Thymus (tissue), 11 donors: ENCODE measurements at regions not wholly inside any gene's neighbourhood (a gene's known extent, or its start where the extent isn't known, plus 50 kb on each side); places are given as distances from the start of the nearest gene placed in this dataset.
"Not testable (repeated sequence)": the region's sequence is repeated elsewhere in the genome, so short reads cannot be mapped to it uniquely, and the experiment has no call there.

Experiments used
- DNase-seq, 9 donors: peaks; one replicate each; pipeline ENCODE4 v3.0.0-alpha.2; 2013; ENCODE audit warnings: low spot score in 9 of 9, low read depth in 6 of 9, missing footprints in 1 of 9
- H3K27ac ChIP-seq, 2 donors: one replicate each; pipeline ENCODE4 v1.5.1; 2013; ENCODE audit warnings: control low read depth in 1 of 2, low read depth in 1 of 2, low read length in 1 of 2, mild to moderate bottlenecking in 1 of 2, moderate library complexity in 1 of 2
- H3K27me3 ChIP-seq, 2 donors: one replicate each; pipeline ENCODE4 v1.5.1; 2013; ENCODE audit warnings: low read length in 1 of 2; ENCODE audit not compliant: control insufficient read depth in 2 of 2, insufficient read depth in 1 of 2
- H3K36me3 ChIP-seq, 2 donors: one replicate each; pipeline ENCODE4 v1.5.1; 2013; ENCODE audit warnings: low read length in 1 of 2, mild to moderate bottlenecking in 1 of 2, moderate library complexity in 1 of 2; ENCODE audit not compliant: control insufficient read depth in 2 of 2, insufficient read depth in 2 of 2
- H3K4me1 ChIP-seq, 2 donors: one replicate each; pipeline ENCODE4 v1.5.1; 2013; ENCODE audit warnings: low read length in 2 of 2; ENCODE audit not compliant: control insufficient read depth in 2 of 2, insufficient read depth in 2 of 2
- H3K4me3 ChIP-seq, 2 donors: one replicate each; pipeline ENCODE4 v1.5.1; 2013; ENCODE audit warnings: low read length in 2 of 2, control low read depth in 1 of 2, mild to moderate bottlenecking in 1 of 2
- H3K9me3 ChIP-seq, 2 donors: one replicate each; pipeline ENCODE4 v1.5.1; 2013; ENCODE audit warnings: low read length in 1 of 2, mild to moderate bottlenecking in 1 of 2; ENCODE audit not compliant: control insufficient read depth in 2 of 2, insufficient read depth in 1 of 2
- WGBS: extraction: QIAGEN DNeasy Blood & Tissue Kit; methylation state at CpG from one replicate; pipeline ENCODE4 v1.1.7; 2013; 5-methylcytosine and 5-hydroxymethylcytosine counted together
- donor health status: healthy.

DNA sequence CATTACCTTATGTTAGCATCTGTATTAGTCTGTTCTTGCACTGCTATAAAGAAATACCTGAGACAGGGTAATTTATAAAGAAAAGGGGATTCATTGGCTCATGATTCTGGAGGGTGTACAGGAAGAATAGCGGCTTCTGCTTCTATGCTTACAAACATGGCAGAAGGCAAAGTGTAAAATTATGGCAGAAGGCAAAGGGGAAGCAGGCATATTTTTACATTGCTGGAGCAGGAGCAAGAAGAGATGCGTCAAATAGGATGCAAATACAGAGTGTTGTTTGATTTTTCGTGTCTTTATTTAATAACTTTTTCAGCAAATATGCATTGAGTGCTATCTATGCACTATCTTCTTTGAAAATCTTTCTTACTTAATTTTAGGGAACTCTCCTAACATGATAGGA is 210.7 kb upstream of the SSTR1 start:
- Histone ChIP-seq H3K36me3 (no peaks in the 10 kb centered on the region), H3K9me3 (no peaks in the 10 kb centered on the region), H3K27ac (no peak overlapping the region), H3K27me3 (no peaks in the 10 kb centered on the region), H3K4me1 (no peaks in the 10 kb centered on the region), H3K4me3 (no peak overlapping the region)
- no peak for DNase-seq
- 96% methylated on average over 3 of the region's 3 CpGs for WGBS

DNA sequence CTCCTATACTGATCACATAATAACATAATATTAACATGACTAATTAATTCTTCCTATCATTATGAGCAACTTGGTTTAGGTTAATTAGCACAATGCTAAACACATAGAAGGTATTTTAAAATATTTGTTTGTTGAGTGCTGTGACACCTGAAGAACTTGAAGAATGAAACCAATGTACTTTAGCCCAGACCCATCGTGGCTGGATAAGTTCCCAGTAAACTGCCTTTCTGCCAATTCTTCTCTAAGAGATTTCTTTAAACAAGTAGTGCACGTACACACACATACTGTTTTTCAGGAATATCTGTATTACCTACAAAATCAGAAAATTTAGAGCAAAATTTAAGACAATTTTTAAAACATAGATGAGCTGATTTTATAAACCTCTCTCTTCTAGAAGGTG is 207.4 kb upstream of the SSTR1 start:
- no peaks in the 10 kb centered on the region for H3K9me3 ChIP-seq
- no peaks in the 10 kb centered on the region for H3K4me1 ChIP-seq
- H3K27me3 ChIP-seq = no peaks in the 10 kb centered on the region
- no peak for DNase-seq
- whole genome bisulfite sequencing = 82% methylated on average over 2 of the region's 2 CpGs
- H3K4me3 ChIP-seq = no peak overlapping the region
- no peaks in the 10 kb centered on the region for H3K36me3 ChIP-seq
- H3K27ac ChIP-seq = no peak overlapping the region

DNA sequence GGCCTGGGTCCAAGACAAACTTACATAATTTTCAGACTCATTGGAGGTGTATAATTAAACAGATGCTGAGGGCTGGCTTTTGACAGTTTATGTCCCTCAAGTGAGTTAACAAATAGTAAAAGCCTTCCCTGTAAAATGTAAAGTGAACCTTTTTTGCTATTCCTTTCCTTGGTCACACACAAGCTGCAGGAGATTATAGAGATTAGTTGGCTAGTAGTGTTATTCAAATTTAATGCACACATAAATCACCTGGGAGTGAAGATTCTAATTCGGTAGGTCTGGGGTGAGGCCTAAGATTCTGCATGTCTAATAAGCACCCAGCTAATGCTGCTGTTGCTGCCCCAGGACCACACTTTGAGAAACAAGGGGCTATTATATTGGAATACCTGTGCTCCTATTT is 206.2 kb upstream of the SSTR1 start:
- no peak overlapping the region for H3K27ac ChIP-seq
- no peaks in the 10 kb centered on the region for H3K9me3 ChIP-seq
- no peak for DNase-seq
- H3K4me3 ChIP-seq = no peak overlapping the region
- H3K36me3 ChIP-seq = no peaks in the 10 kb centered on the region
- WGBS = 96% methylated on average over 1 of the region's 1 CpG
- no peaks in the 10 kb centered on the region for H3K27me3 ChIP-seq
- no peaks in the 10 kb centered on the region for H3K4me1 ChIP-seq

DNA sequence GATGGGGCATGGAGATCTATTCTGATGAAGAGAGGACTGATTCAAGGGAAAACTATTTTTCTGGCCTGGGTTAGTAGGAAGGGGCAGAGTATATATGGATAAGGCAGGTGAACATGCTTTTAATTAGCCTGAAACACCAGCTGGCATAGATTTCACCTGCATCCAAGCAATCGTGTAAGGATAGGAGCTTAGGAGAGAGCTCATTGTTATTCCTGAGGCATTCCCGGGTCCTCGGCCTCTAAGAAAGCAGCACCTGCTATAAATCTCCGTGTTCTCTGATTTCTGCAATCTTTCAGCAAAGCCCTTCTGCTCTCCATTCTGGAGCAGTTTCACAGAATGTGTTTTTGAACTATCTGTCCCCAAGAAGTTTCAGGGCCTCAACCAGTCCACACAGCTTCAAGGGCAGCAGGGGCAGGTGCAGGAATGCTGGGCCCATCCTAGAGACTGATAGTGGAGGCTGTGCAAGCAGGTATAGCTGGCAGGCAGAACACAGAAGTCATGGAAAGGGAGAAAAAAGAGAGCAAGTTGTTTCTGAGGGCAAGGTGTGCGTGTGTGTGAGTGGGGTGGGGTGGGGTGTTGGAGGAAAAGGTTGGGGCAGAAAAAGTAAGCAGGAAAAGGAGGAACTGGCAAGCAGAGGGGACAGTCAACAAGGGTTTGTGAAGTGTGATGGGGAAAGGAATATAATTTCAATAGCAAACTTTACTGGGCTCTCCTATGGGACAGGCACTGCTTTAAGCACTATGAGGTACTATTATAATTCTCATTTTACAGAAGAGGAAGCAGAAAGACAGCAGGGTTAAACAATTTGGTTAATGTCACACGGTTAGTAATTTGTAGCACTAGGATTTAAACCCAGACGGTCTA is 203.7 kb upstream of the SSTR1 start:
- Histone ChIP-seq H3K36me3 (no peaks in the 10 kb centered on the region), H3K9me3 (no peaks in the 10 kb centered on the region), H3K4me1 (no peaks in the 10 kb centered on the region), H3K4me3 (no peak overlapping the region), H3K27ac (no peak overlapping the region), H3K27me3 (no peaks in the 10 kb centered on the region)
- DNase-seq = no peak
- 89% methylated on average over 7 of the region's 7 CpGs for WGBS

DNA sequence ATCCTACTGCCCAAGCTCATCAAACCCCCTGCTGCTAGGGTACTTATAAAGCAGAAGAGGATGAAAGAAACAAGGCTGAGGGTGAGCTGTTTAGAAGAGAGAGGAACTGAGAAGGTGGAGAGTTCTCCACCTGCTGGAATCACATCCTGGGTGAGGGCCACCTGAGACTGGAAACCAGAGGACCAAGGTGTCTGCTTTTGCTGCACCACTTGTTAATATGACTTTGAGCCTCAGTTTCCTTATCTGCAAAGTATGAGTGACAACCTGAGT is 203.2 kb upstream of the SSTR1 start:
- no peak overlapping the region for H3K27ac ChIP-seq
- H3K9me3 ChIP-seq = no peaks in the 10 kb centered on the region
- no peak overlapping the region for H3K4me3 ChIP-seq
- no peak for DNase-seq
- no peaks in the 10 kb centered on the region for H3K36me3 ChIP-seq
- no peaks in the 10 kb centered on the region for H3K4me1 ChIP-seq
- no peaks in the 10 kb centered on the region for H3K27me3 ChIP-seq

DNA sequence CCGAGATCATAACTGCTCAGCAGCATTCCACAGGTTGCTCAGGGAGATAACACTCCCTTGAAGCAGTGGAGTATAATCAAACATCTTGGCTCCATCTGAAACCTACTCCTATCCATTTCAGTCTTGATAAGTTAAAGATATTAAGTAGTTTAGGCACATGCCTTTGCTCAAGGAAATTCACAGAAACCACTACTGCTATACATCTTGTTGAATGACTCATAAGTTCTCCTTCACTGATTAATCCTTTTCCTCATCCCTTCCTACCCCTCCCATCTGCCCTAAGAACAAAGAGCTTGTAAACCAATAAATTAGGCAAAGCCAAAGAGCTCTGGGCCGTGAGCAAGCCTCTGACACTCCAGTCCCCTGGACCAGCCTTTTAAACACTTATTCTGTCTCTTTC is 196.5 kb upstream of the SSTR1 start:
- 95% methylated on average over 2 of the region's 2 CpGs for WGBS
- not testable (repeated sequence) for H3K27ac ChIP-seq

DNA sequence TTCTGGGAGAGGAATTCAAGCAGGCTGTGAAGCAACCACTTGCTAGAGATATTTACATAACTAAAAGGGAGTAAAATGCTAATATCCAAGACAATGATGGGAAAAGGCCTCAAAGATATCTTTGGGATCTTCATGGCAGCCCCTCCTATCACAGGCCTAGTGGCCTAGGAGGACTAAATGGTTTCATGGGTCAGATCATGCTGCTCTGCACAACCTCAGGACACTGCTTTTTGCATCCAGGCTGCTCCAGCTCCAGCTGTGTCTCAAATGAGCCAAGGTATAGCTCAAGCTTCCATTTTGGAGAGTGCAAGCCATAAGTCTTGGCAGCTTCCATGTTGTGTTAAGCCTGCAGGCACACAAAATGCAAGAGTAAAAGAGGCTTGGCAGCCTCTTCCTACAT is 195.6 kb upstream of the SSTR1 start:
- Histone ChIP-seq H3K4me1 (no peaks in the 10 kb centered on the region), H3K27ac (no peak overlapping the region), H3K9me3 (peaks cover 3 to 9% of the 10 kb centered on the region in 2 donors), H3K4me3 (no peak overlapping the region), H3K36me3 (no peaks in the 10 kb centered on the region), H3K27me3 (no peaks in the 10 kb centered on the region)
- no peak for DNase-seq

More for the DNA sequence above, 196.5 kb upstream of the SSTR1 start:
- H3K4me1 ChIP-seq, H3K27me3 ChIP-seq, H3K36me3 ChIP-seq, H3K4me3 ChIP-seq, H3K9me3 ChIP-seq, DNase-seq: not testable (repeated sequence)

DNA sequence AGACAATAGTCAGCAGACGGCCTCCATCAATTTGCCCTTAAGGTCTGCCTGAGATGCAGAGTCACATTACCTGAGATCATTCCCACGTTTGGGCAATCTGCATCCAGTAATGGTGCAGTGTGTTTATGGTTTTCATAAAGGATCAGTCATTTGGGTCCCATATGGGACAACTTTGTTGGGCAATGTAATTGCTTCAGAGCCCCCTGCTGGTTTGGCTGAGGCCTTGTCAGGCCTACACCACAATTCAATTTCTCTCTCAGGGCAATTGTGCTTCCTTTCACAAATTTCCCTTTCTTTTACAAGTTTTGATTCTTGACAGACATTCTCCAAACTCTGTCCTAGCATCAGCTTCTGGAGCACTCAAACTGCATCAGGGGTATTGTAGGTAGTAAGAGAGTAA is 191.2 kb upstream of the SSTR1 start:
- H3K4me3 ChIP-seq = no peak overlapping the region
- 90% methylated on average over 2 of the region's 2 CpGs for WGBS
- H3K27me3 ChIP-seq = no peaks in the 10 kb centered on the region
- H3K9me3 ChIP-seq = peaks cover 3 to 6% of the 10 kb centered on the region in 2 donors
- no peak for DNase-seq
- H3K36me3 ChIP-seq = no peaks in the 10 kb centered on the region
- no peak overlapping the region for H3K27ac ChIP-seq
- H3K4me1 ChIP-seq = no peaks in the 10 kb centered on the region

DNA sequence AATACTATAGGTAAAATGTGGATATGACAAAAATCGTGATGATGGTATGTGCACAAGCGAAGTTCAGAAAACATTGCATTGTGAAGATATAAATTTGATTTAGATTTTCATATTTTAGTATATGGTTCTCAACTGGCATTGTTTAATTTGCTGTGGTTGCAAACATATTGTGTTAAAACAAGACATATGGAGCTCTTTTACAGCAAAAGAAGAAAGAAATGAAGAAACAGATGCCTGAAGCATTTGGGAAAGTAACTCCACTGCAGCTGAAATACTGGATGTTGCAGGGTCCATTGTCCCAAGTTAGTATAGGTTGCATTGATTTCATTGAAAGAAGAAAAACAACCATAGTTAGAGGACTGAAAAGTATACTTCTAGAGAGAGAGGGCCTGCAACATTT is 185.8 kb upstream of the SSTR1 start:
- H3K9me3 ChIP-seq = no peaks in the 10 kb centered on the region
- 94% methylated on average over 2 of the region's 2 CpGs for WGBS
- H3K4me1 ChIP-seq = no peaks in the 10 kb centered on the region

DNA sequence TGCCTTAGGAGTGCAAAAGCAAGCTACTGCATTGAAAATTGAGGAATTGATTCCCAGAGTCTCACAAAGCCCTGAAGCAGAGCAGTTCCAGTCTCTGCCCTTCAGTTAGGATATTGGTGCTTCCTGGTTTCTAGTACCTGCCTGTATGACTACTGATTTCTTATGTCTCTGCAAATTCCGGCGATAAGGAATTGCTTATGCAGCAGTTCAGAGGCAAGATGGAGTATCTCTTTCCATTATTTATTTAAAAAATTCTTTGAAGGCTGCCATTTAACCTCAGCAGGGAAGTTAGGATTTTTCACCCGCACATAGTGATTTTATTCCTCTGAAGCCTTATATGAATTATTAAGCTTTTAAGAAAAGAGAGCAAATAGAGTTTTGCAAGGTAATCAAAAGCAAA is 184.9 kb upstream of the SSTR1 start:
- Histone ChIP-seq H3K4me3 (no peak overlapping the region), H3K9me3 (no peaks in the 10 kb centered on the region), H3K4me1 (no peaks in the 10 kb centered on the region), H3K36me3 (no peaks in the 10 kb centered on the region), H3K27ac (no peak overlapping the region), H3K27me3 (no peaks in the 10 kb centered on the region)
- no peak for DNase-seq
- 80% methylated on average over 3 of the region's 3 CpGs for WGBS

More for the DNA sequence above, 185.8 kb upstream of the SSTR1 start:
- Histone ChIP-seq H3K27me3 (no peaks in the 10 kb centered on the region), H3K36me3 (no peaks in the 10 kb centered on the region), H3K4me3 (no peak overlapping the region), H3K27ac (no peak overlapping the region)
- DNase-seq = no peak
